Endothelial cell of umbilical vein (primary cell): ENCODE measurements at regions not wholly inside any gene's neighbourhood (a gene's known extent, or its start where the extent isn't known, plus 50 kb on each side); places are given as distances from the start of the nearest gene placed in this dataset.

Experiments
- CTCF ChIP-seq, 2 donors: IDR thresholded peaks; 1 replicate in 1 of 2; 2 replicates in 1 of 2; pipeline ENCODE4 v1.5.1; 2011; ENCODE audit warnings: low read length in 2 of 2, mild to moderate bottlenecking in 2 of 2, moderate library complexity in 2 of 2, control low read depth in 1 of 2, inconsistent platforms in 1 of 2, low read depth in 1 of 2; ENCODE audit not compliant: insufficient read depth in 1 of 2; ENCODE audit errors: extremely low read depth in 1 of 2
- EZH2 ChIP-seq: IDR thresholded peaks from 2 replicates; pipeline ENCODE4 v1.6.1; 2012; ENCODE audit warnings: borderline replicate concordance, low read depth, mild to moderate bottlenecking, moderate library complexity, low read length, inconsistent platforms; ENCODE audit not compliant: severe bottlenecking
- FOS ChIP-seq: IDR thresholded peaks from 2 replicates; pipeline ENCODE4 v1.6.1; 2011; ENCODE audit warnings: mild to moderate bottlenecking, low read length, moderate library complexity, borderline replicate concordance; ENCODE audit not compliant: insufficient read depth
- GATA2 ChIP-seq: IDR thresholded peaks from 2 replicates; pipeline ENCODE4 v1.7.0; 2011; ENCODE audit warnings: low read depth, mild to moderate bottlenecking, moderate library complexity, mixed read lengths, low read length; ENCODE audit not compliant: insufficient read length, insufficient read depth
- JUN ChIP-seq: IDR thresholded peaks from 2 replicates; pipeline ENCODE4 v1.6.1; 2011; ENCODE audit warnings: borderline replicate concordance, low read depth; ENCODE audit not compliant: insufficient read length, insufficient read depth
- MAX ChIP-seq: IDR thresholded peaks from 2 replicates; pipeline ENCODE4 v1.6.1; 2011; ENCODE audit not compliant: insufficient read depth, insufficient read length
- MYC ChIP-seq: IDR thresholded peaks from one replicate; pipeline ENCODE4 v1.6.1; 2011; ENCODE audit warnings: mild to moderate bottlenecking, low read depth, low read length
- POLR2A ChIP-seq: IDR thresholded peaks from 2 replicates; pipeline ENCODE4 v1.6.1; 2012; ENCODE audit warnings: low read depth, mild to moderate bottlenecking, control low read depth, low read length
- POLR2AphosphoS5 ChIP-seq: IDR thresholded peaks from 2 replicates; pipeline ENCODE4 v1.6.1; 2012; ENCODE audit warnings: low read depth, mild to moderate bottlenecking, control low read depth, low read length, moderate library complexity; ENCODE audit not compliant: insufficient read depth

DNA sequence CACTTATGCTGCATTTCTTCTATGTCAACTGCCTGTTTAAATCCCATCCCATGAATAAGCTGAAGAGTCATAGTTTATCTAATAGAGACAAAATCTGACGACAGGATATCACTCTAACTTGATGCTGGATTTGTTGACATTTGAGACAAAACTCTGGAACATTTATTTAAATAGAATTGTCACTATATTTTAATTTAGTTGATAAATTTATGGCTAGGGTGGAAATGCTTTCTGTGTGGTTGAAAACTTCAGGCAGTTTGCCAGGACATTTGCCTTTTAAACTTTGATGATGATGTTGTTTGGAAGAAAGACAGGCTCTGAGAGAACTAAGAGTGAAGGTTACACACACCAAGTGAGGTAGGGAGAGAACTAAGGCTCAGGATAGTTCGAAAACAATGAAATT lies 68.1 kb downstream of the GJA1 start:
- no peak for TF ChIP-seq CTCF (IDR thresholded peaks at IDR 0.05; ENCODE audit: extremely low read depth in 1 of 2, insufficient read depth in 1 of 2, low read depth in 1 of 2, low read length in 2 of 2)
- no peak for TF ChIP-seq EZH2
- no peak for TF ChIP-seq MYC
- no peak for TF ChIP-seq GATA2
- no peak for TF ChIP-seq POLR2A
- no peak for TF ChIP-seq FOS
- TF ChIP-seq MAX: no peak
- no peak for TF ChIP-seq POLR2AphosphoS5
- no peak for TF ChIP-seq JUN
